ENCODE measurements at regions not wholly inside any gene's neighbourhood (a gene's known extent, or its start where the extent isn't known, plus 50 kb on each side); places are given as distances from the start of the nearest gene placed in this dataset.

DNA sequence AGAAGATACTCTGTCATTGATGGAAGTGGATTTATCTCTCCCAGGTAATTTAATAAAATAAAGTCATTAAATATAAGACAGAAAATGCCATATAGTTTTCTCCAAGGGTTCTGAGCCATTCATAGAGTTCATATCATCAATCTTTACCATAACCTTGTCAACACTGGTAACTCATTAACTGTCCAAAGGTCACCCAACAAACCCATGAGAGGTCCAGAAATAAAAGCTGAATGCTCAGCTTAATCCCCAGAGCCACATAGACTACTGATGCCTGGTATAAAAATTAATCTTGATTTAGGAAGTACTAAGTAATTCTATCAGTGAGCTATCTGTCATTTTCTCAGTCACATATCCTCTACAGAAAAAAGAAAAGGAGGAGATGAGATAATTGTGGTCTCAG, 903.0 kb upstream of the DDX18 start:
- TF ChIP-seq POLR2A (IDR thresholded peaks at IDR 0.05) (no peak), POLR2AphosphoS5 (IDR thresholded peaks at IDR 0.05) (no peak)
- TF ChIP-seq, protein P1, sequence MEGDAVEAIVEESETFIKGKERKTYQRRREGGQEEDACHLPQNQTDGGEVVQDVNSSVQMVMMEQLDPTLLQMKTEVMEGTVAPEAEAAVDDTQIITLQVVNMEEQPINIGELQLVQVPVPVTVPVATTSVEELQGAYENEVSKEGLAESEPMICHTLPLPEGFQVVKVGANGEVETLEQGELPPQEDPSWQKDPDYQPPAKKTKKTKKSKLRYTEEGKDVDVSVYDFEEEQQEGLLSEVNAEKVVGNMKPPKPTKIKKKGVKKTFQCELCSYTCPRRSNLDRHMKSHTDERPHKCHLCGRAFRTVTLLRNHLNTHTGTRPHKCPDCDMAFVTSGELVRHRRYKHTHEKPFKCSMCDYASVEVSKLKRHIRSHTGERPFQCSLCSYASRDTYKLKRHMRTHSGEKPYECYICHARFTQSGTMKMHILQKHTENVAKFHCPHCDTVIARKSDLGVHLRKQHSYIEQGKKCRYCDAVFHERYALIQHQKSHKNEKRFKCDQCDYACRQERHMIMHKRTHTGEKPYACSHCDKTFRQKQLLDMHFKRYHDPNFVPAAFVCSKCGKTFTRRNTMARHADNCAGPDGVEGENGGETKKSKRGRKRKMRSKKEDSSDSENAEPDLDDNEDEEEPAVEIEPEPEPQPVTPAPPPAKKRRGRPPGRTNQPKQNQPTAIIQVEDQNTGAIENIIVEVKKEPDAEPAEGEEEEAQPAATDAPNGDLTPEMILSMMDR (IDR thresholded peaks at IDR 0.05) = no peak
